ENCODE measurements at regions not wholly inside any gene's neighbourhood (a gene's known extent, or its start where the extent isn't known, plus 50 kb on each side); places are given as distances from the start of the nearest gene placed in this dataset.
A peak's percentile ranks its signal among the peaks of the same experiment; 100 is the strongest.

GRCh38 chr1:30809514-30810263 is 52.1 kb upstream of the LAPTM5 start:
- TF ChIP-seq CTCF (IDR thresholded peaks at IDR 0.05) = no peak
- Histone ChIP-seq H3K9me3 (no peaks in the 10 kb centered on the region), H3K36me3 (no peaks in the 10 kb centered on the region), H3K27ac (no peak overlapping the region), H3K27me3 (peaks cover 6% of the 10 kb centered on the region), H3K4me1 (peaks cover 16% of the 10 kb centered on the region), H3K4me3 (no peak overlapping the region)
- DNase-seq (no peak), ATAC-seq (peak; percentile 51)
- intact Hi-C loops (cut with DNase I) = no loop called here

DNA sequence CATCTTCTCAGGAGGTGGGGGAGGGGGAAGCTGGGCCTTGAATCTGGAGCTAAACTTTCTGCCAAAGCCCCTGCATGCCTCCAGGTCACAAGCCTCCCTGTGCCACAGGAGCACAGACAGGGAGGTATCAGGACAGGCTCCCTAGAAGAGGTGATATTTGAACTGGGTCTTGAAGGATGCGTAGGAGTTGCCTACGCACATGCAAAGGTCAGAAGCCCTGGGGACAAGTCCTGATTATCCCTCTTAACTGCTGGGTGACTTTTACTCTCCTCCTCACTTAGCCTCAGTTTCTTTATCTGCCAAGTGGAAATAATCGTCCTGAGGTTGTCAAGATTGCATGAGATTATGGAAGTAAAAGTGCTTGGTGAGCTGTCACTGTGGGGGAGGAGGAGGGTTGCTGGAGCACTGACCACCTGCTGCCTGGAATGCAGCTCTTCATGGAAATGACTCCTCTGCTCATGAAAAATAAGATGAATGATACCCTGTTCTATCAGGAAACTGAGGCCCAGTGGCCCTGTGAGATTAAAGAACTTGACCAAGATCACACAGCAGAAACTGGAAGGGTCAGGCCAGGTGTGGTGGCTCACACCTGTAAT is 50.6 kb upstream of the LAPTM5 start:
- peaks cover 4% of the 10 kb centered on the region for H3K27me3 ChIP-seq
- no peak overlapping the region for H3K4me3 ChIP-seq
- no peak for DNase-seq
- no peaks in the 10 kb centered on the region for H3K36me3 ChIP-seq
- intact Hi-C loops (cut with DNase I) = no loop called here
- ATAC-seq = no peak
- no peaks in the 10 kb centered on the region for H3K9me3 ChIP-seq
- no peak for TF ChIP-seq CTCF (IDR thresholded peaks at IDR 0.05)
- H3K4me1 ChIP-seq = peaks cover 16% of the 10 kb centered on the region
- H3K27ac ChIP-seq = no peak overlapping the region

- no peak for TF ChIP-seq CTCF (IDR thresholded peaks at IDR 0.05)
- Histone ChIP-seq H3K9me3 (no peaks in the 10 kb centered on the region), H3K27ac (no peak overlapping the region), H3K27me3 (peaks cover 4% of the 10 kb centered on the region), H3K4me3 (no peak overlapping the region), H3K4me1 (peaks cover 16% of the 10 kb centered on the region), H3K36me3 (no peaks in the 10 kb centered on the region)
- no peak for ATAC-seq
- intact Hi-C loops (cut with DNase I) = no loop called here
- DNase-seq = peak; percentile 64
Measured at GRCh38 chr1:30807318-30808066, 49.9 kb upstream of the LAPTM5 start.

Data from upper lobe of right lung (tissue), 1 donor.